ENCODE measurements at regions not wholly inside any gene's neighbourhood (a gene's known extent, or its start where the extent isn't known, plus 50 kb on each side); places are given as distances from the start of the nearest gene placed in this dataset.

DNA sequence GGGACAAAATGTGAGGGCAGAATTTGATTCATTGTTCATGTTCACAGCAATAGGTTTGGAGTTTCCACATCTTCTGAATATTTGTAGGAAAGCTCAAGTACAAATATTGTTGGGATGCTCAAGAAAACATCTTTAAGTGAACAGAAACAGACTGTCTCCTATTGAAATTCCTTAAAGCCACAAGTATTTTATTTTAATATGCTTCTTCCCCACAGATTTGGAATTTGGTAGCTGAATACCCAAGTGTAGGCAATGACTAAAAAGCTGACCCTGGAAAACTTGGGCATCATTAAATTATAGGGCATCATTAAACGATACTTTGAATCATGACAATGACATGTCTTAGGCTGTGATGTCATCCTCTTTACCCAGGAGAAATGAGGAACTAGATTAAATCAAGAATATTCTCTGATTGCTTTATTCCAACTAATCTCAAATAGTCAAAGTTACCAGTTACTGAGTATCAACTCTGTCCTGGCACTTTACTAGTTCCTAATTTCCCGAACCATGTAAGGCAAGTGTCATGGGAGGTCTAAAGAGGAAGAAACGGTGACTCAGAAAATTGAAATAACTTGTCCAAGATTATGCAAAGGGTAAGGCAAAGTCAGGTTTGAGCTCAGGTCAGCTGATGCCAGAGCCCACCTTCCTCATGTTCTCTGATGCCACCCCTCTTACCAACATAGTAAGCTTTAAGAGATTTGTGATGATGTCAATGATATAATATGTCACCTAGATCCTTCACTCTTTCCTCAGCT lies 223.1 kb upstream of the LEF1 start:
- DNase-seq (ENCODE audit: low read depth): no peak
- TF ChIP-seq, protein P1, sequence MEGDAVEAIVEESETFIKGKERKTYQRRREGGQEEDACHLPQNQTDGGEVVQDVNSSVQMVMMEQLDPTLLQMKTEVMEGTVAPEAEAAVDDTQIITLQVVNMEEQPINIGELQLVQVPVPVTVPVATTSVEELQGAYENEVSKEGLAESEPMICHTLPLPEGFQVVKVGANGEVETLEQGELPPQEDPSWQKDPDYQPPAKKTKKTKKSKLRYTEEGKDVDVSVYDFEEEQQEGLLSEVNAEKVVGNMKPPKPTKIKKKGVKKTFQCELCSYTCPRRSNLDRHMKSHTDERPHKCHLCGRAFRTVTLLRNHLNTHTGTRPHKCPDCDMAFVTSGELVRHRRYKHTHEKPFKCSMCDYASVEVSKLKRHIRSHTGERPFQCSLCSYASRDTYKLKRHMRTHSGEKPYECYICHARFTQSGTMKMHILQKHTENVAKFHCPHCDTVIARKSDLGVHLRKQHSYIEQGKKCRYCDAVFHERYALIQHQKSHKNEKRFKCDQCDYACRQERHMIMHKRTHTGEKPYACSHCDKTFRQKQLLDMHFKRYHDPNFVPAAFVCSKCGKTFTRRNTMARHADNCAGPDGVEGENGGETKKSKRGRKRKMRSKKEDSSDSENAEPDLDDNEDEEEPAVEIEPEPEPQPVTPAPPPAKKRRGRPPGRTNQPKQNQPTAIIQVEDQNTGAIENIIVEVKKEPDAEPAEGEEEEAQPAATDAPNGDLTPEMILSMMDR (conservative IDR thresholded peaks at IDR 0.05; ENCODE audit: low read depth, low read length): no peak
- H3K4me3 ChIP-seq (ENCODE audit: low read length): no peak overlapping the region

GRCh38 chr4:108385076-108385475 lies 216.3 kb upstream of the LEF1 start:
- no peak overlapping the region for H3K4me3 ChIP-seq (ENCODE audit: low read length)
- DNase-seq (ENCODE audit: low read depth): no peak
- TF ChIP-seq, protein P1 (conservative IDR thresholded peaks at IDR 0.05; ENCODE audit: low read depth, low read length): no peak

- no peak for DNase-seq (ENCODE audit: low read depth)
Observed at GRCh38 chr4:108384544-108384943, 215.8 kb upstream of the LEF1 start.

DNA sequence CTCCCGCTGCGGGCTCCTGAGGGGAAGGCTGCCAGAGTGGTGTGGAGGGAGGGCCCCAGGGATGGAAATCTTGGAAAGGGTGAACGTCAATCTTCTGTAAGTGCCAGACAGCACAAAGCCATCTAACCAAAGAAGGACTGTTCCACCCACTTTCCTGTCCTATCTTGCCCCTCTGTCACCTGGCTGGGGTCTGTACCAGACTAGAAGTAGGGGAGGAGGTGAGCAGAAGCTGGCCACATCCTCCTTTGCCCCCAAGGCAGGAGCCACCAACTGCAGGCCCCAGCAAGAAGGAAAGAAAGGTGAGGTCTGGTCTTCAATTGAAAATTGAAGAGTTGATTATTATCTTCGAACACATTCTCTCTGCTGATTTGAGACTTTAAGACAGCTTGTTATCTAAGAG lies 214.4 kb upstream of the LEF1 start:
- TF ChIP-seq, protein P1 (conservative IDR thresholded peaks at IDR 0.05; ENCODE audit: low read depth, low read length): no peak
- H3K4me3 ChIP-seq (ENCODE audit: low read length): no peak overlapping the region
- DNase-seq (ENCODE audit: low read depth): no peak

More at GRCh38 chr4:108384544-108384943, 215.8 kb upstream of the LEF1 start:
- TF ChIP-seq, protein P1 (conservative IDR thresholded peaks at IDR 0.05; ENCODE audit: low read depth, low read length): no peak
- H3K4me3 ChIP-seq (ENCODE audit: low read length): no peak overlapping the region

DNA sequence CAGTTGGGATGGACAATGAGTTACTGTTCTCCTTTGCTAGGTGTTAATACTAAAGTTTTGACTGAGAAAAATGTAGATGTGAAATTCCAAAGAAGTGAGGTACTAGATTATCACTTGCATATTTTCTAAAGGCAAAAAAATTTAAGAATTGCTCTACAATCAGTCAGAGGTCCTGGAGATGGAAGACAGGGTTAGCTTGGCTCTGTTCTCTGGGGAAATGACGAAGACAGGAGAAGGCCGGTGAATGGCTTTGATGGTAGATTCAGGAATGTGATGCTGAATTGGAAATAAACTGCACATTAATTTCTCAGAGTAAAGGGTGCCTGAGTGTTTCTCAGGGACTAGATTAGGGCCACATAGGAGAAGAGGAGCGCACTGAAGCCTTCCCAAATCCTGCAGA lies 214.0 kb upstream of the LEF1 start:
- H3K4me3 ChIP-seq (ENCODE audit: low read length): no peak overlapping the region
- DNase-seq (ENCODE audit: low read depth): no peak
- TF ChIP-seq, protein P1 (conservative IDR thresholded peaks at IDR 0.05; ENCODE audit: low read depth, low read length): no peak

DNA sequence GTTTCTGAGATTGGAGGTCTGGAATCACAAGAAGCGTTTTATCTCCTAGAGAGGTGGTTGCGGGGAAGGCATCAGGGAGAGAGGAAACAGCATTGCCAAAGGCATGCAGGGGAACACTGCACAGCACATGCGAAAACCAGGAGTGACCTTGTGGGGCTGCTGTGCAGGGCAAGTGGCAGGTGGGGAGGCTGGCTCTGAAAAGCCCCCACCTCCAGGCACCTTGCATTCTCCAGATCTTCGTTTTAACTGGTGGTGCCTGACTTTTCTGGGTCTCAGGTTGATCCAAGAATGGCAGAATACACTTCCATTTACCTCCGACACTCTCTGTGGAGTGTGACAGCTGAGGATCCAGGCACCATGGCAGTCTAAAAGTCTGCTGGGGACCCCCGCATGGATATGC lies 209.4 kb upstream of the LEF1 start:
- no peak overlapping the region for H3K4me3 ChIP-seq (ENCODE audit: low read length)
- DNase-seq (ENCODE audit: low read depth): no peak
- TF ChIP-seq, protein P1 (conservative IDR thresholded peaks at IDR 0.05; ENCODE audit: low read depth, low read length): no peak

GRCh38 chr4:108377021-108377420 lies 208.3 kb upstream of the LEF1 start:
- H3K4me3 ChIP-seq (ENCODE audit: low read length): no peak overlapping the region
- TF ChIP-seq, protein P1 (conservative IDR thresholded peaks at IDR 0.05; ENCODE audit: low read depth, low read length): no peak
- DNase-seq (ENCODE audit: low read depth): no peak
